ENCODE measurements at regions not wholly inside any gene's neighbourhood (a gene's known extent, or its start where the extent isn't known, plus 50 kb on each side); places are given as distances from the start of the nearest gene placed in this dataset.
A peak's percentile ranks its signal among the peaks of the same experiment; 100 is the strongest.

GRCh38 chr3:154018100-154018696 lies 103.0 kb upstream of the ARHGEF26 start:
- peak; percentile 8 for DNase-seq

DNA sequence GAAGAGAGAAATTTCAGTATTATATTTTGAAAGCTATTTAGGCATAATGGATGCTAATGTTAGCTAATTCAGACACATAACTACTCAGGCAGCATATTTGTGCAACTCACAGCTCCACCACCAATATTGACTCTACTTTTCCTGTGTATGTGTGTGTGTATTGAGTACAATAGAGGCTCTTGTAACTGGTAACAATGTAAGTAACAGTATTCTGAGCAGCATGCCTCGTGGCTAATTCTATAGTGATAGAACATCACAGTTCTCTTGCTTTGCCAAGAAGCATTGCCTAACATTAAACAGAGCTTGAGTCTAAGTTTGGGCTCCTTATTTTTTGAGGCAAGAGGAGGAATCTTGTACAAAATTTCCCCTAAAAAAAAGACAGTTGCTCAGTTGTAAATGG lies 98.6 kb upstream of the ARHGEF26 start:
- DNase-seq: no peak

DNA sequence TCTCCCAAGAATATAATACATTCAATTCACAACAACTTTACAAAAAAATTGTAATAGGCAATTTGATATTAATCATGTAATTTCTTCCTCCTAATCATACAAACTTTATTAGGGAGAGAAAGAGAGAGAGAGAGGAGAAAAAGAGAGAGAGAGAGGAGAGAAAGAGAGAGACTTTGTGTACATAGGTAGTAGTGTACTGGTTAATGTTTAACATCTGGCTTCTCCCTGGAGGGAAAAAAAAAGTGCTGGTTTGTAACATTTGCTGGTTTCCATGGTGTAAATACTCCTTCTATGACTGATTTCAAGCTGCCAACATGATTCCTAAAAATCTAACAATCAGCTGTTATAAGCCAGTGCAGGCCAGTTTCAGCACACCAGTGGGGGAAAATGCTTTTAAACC lies 98.0 kb upstream of the ARHGEF26 start:
- no peak for DNase-seq

DNA sequence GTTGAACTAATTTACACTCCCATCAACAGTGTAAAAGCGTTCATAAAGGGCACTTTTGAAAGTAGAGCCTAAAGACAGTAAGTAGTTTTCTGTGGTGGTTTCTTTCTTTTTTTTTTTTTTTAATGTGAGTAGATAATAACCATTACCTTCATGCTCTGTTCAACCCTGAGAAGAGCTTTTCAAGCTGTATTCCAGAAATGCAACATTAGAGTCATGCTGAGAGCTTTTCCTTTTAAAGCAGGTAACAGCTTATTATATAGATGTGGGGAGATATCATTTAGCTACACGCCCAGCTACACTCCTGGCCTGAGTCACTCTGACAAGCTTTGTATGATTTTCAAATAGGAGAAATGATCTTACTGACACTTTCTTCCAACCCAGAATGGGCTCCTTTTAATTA lies 96.2 kb upstream of the ARHGEF26 start:
- DNase-seq: no peak

GRCh38 chr3:154029926-154030325 lies 91.3 kb upstream of the ARHGEF26 start:
- no peak for DNase-seq

GRCh38 chr3:154034797-154035330 lies 86.3 kb upstream of the ARHGEF26 start:
- no peak for DNase-seq

DNA sequence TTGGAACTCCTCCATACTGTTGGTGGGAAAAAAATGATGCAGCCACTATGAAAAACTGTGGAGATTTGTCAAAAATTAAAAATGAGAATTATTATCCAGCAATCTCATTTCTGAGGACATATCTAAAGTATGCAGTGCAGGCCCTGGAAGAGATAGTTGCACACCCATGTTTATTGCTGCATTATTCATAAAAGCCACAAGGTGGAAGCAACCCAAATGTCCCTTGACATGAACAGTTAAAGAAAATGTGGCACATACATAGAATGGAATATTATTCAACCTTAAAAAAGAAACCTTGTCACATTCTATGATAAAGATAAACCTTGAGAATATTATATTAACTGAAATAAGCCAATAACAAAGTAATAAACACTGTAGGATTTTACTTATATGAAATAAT lies 80.9 kb upstream of the ARHGEF26 start:
- DNase-seq: no peak

DNA sequence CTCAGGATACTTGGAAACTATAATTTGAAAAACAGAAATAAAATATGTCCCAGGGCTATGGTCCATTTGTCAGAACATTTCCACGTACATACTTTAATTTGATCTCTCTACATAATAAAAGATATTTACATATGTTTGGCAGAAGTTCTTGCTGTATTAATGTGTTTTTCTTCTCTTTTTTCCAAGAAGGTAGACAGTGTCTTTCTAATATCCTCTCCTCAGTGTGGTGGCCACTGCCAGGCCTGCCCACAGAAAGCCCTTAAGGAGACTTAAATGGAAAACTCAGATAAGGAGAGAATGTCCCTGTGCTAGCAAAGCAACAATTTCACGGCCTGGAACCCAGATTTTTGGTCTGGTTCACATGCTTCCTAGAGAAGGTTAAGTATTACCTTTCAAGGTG lies 76.5 kb upstream of the ARHGEF26 start:
- no peak for DNase-seq

GRCh38 chr3:154050216-154050615 lies 71.0 kb upstream of the ARHGEF26 start:
- DNase-seq: no peak

- no peak for DNase-seq
Observed at GRCh38 chr3:154050766-154051165, 70.4 kb upstream of the ARHGEF26 start.

DNA sequence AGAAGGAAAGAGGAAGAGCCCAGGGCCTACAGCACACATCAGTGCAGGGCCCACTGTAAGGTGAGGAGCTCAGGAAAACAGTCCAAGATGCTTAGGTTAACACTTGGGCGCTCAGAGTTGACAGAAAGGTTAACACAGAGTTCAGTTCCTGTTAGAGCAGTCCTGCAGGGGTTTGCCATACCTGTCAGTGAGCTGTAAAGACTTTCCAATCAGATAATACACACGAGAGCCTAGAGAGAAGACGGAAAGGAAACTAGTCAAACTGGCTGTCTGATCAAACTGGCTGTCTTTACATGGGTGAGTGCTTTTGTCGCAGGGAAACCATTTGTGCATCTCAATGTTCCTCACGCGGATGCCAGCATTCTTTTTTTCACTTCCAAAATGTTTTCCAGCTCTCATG lies 61.4 kb upstream of the ARHGEF26 start:
- DNase-seq: no peak

DNA sequence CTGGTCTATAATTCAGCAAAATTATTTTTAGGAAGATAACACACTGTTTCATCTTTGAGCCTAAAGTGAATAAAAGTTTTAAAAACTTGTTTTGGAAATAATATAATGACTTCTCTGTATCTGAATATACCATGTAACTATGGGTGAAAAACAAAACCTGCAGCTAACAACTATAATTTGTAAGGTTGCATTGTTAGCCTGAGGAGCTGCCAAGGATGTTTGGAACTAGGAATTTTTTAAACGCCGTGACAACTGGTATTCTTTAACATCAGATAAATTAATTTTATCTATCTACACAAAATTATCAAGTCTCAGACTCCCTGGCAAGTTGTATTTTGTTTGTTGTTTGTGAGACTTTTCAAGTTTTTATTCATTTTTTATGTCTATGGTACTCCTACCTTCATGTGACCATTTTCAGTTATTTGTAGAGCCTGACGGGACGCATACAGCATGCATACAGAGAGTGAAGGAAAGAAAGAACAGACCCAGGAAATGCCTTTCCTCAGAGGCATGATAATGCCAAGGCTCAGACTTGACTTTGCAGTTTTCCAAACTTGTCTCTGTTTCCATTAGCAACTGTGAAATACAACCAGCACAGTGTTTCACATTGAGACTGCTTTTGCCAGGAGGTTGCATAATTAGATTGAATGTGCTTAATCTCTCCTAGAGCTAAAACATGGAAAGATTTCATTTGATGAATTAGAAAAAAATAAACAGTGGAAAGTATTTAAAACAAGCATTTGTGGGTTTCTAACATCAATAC lies 60.8 kb upstream of the ARHGEF26 start:
- DNase-seq: no peak

DNA sequence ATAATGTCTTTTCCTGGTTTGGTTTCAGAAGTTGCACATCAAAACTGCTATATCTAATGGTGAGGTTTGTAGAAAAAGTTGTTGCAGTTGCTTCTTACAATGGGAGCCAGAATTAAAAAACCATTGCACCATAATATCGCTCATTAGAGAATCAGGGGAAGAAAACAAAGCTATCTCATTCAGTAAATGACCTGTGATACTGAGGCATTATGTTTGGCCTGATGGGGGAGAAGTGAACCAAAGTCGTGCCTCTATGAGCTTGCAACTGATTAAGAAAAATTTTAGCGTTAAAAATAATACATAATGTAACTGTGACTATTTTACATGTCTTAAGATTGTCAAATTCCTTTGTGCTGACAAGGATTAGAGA lies 60.2 kb upstream of the ARHGEF26 start:
- no peak for DNase-seq

GRCh38 chr3:154062513-154062912 lies 58.7 kb upstream of the ARHGEF26 start:
- no peak for DNase-seq

- no peak for DNase-seq
Observed at GRCh38 chr3:154071146-154071545, 50.0 kb upstream of the ARHGEF26 start.

Data from stimulated activated CD4-positive, alpha-beta T cell treated with anti-CD3 and anti-CD28 coated beads, Interleukin-1b, Interleukin-23, amount 100 ng/mL, for 48 hours (primary cell).